Neural cell (in vitro differentiated cells): ENCODE measurements at regions not wholly inside any gene's neighbourhood (a gene's known extent, or its start where the extent isn't known, plus 50 kb on each side); places are given as distances from the start of the nearest gene placed in this dataset.

Experiments used
- H2AFZ ChIP-seq: fragments of 200-600, 300-800 bp; sonication (generic), shearing (Covaris generic); 2 replicates; pipeline ENCODE4 v1.6.0; 2014; ENCODE audit warnings: low read depth, mild to moderate bottlenecking, antibody characterized with exemption, low read length, moderate library complexity
- H3F3A ChIP-seq: fragments of 200-600 bp; shearing (Covaris generic); 2 replicates; pipeline ENCODE4 v1.6.1; 2016; ENCODE audit warnings: mild to moderate bottlenecking, moderate library complexity, mixed read lengths, antibody characterized with exemption, low read length; ENCODE audit not compliant: insufficient read depth, poor library complexity, severe bottlenecking
- H3K27ac ChIP-seq: fragments of 200-600, 300-800 bp; sonication (generic), shearing (Covaris generic); 2 replicates; pipeline ENCODE4 v1.5.1; 2014; ENCODE audit warnings: mild to moderate bottlenecking, low read length, moderate library complexity
- H3K27me3 ChIP-seq: fragments of 300-800, 200-600 bp; sonication (generic), shearing (Covaris generic); 2 replicates; pipeline ENCODE4 v1.6.0; 2014; ENCODE audit warnings: mild to moderate bottlenecking, low read depth, low read length, moderate library complexity; ENCODE audit not compliant: insufficient read depth
- H3K36me3 ChIP-seq: fragments of 300-800, 200-600 bp; sonication (generic), shearing (Covaris generic); 2 replicates; pipeline ENCODE4 v1.5.1; 2014; ENCODE audit warnings: mild to moderate bottlenecking, antibody characterized with exemption, low read length, moderate library complexity; ENCODE audit not compliant: insufficient read depth
- H3K4me2 ChIP-seq: fragments of 300-800, 200-600 bp; sonication (generic), shearing (Covaris generic); 2 replicates; pipeline ENCODE4 v1.6.0; 2014; ENCODE audit warnings: mild to moderate bottlenecking, low read length
- H3K4me3 ChIP-seq: fragments of 300-800, 200-600 bp; sonication (generic), shearing (Covaris generic); 2 replicates; pipeline ENCODE4 v1.5.1; 2014; ENCODE audit warnings: mild to moderate bottlenecking, low read length, moderate library complexity
- H3K79me2 ChIP-seq: fragments of 200-600 bp; shearing (Covaris generic); replicated peaks from 2 replicates; pipeline ENCODE4 v1.6.0; 2014; ENCODE audit warnings: mild to moderate bottlenecking, low read length, moderate library complexity; ENCODE audit not compliant: insufficient read depth
- H3K9ac ChIP-seq: fragments of 300-800, 200-600 bp; sonication (generic), shearing (Covaris generic); 2 replicates; pipeline ENCODE4 v1.6.1; 2016; ENCODE audit warnings: mild to moderate bottlenecking, low read length, mixed read lengths
- H3K9me2 ChIP-seq: fragments of 200-600 bp; shearing (Covaris generic); 2 replicates; pipeline ENCODE4 v1.6.1; 2016; ENCODE audit warnings: mild to moderate bottlenecking, low read length, mixed read lengths; ENCODE audit not compliant: insufficient read depth
- H3K9me3 ChIP-seq: fragments of 200-600, 300-800 bp; sonication (generic), shearing (Covaris generic); 2 replicates; pipeline ENCODE4 v1.6.1; 2016; ENCODE audit warnings: mild to moderate bottlenecking, mixed run types, low read length, moderate library complexity, mixed read lengths
- H4K20me1 ChIP-seq: fragments of 200-600 bp; shearing (Covaris generic); 2 replicates; pipeline ENCODE4 v1.6.1; 2016; ENCODE audit warnings: mild to moderate bottlenecking, mixed run types; ENCODE audit not compliant: insufficient read depth
- EP300 ChIP-seq: fragments of 450-650 bp; conservative IDR thresholded peaks from 2 replicates; pipeline ENCODE4 v1.6.1; 2014; ENCODE audit warnings: antibody characterized with exemption, mild to moderate bottlenecking, moderate library complexity; ENCODE audit not compliant: poor library complexity, severe bottlenecking
- EZH2 ChIP-seq: fragments of 200-600, 300-800 bp; shearing (Covaris generic), sonication (generic); IDR thresholded peaks from 2 replicates; pipeline ENCODE4 v1.6.1; 2014; ENCODE audit warnings: antibody characterized with exemption, low read length, borderline replicate concordance, mild to moderate bottlenecking; ENCODE audit not compliant: insufficient read depth, poor library complexity, severe bottlenecking
- MXI1 ChIP-seq: fragments of 450-650 bp; conservative IDR thresholded peaks from 2 replicates; pipeline ENCODE4 v1.6.1; 2014; ENCODE audit warnings: antibody characterized with exemption, mild to moderate bottlenecking; ENCODE audit not compliant: poor library complexity, severe bottlenecking
- POLR2AphosphoS5 ChIP-seq: IDR thresholded peaks from 2 replicates; pipeline ENCODE4 v1.6.1; 2012
- RAD21 ChIP-seq: fragments of 450-650 bp; conservative IDR thresholded peaks from 2 replicates; pipeline ENCODE4 v1.6.1; 2014; ENCODE audit warnings: antibody characterized with exemption, mild to moderate bottlenecking, moderate library complexity
- REST ChIP-seq: IDR thresholded peaks from 2 replicates; pipeline ENCODE4 v1.6.1; 2012; ENCODE audit warnings: borderline replicate concordance
- SMC3 ChIP-seq: fragments of 450-650 bp; conservative IDR thresholded peaks from 2 replicates; pipeline ENCODE4 v1.6.1; 2014; ENCODE audit warnings: antibody characterized with exemption, mild to moderate bottlenecking, moderate library complexity; ENCODE audit not compliant: poor library complexity
- TAF1 ChIP-seq: IDR thresholded peaks from 2 replicates; pipeline ENCODE4 v1.6.1; 2012; ENCODE audit warnings: low read depth
- TF ChIP-seq, protein P1 (sequence below): fragments of 450-650 bp; IDR thresholded peaks from 2 replicates; pipeline ENCODE4 v1.5.1; 2014; ENCODE audit warnings: antibody characterized with exemption, mild to moderate bottlenecking, moderate library complexity; ENCODE audit not compliant: poor library complexity, severe bottlenecking

DNA sequence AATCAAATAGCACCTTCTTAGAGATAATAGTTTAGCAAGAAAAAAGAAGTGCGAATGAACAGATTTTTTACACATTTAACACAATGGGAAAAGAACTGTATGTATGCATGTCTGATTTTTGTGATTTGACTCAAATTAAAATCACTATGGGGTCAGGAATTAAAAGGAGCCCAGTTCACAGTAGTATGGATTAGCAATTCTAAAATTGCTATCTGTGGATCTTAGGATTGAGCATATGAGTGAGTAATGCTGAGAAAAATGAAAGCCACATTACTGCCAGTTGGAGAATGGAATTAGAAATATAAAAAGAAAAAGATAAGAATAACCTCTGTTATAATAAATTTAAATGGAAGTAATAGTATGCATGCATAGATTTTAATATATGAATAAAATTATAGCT is 386.8 kb upstream of the PLSCR5 start:
- Histone ChIP-seq H3K79me2 (no peaks in the 10 kb centered on the region), H3K9me3 (no peaks in the 10 kb centered on the region), H2AFZ (no peak overlapping the region), H3K27ac (no peak overlapping the region), H3K4me3 (no peak overlapping the region), H3K9me2 (no peaks in the 10 kb centered on the region), H4K20me1 (no peaks in the 10 kb centered on the region), H3K9ac (no peak overlapping the region), H3K4me2 (no peak overlapping the region), H3K27me3 (no peaks in the 10 kb centered on the region), H3K36me3 (no peaks in the 10 kb centered on the region), H3F3A (no peaks in the 10 kb centered on the region)
- TF ChIP-seq TAF1 (no peak), REST (no peak), POLR2AphosphoS5 (no peak), SMC3 (no peak)

GRCh38 chr3:146975476-146975875 is 370.3 kb upstream of the PLSCR5 start:
- no peaks in the 10 kb centered on the region for H3K9me2 ChIP-seq
- no peaks in the 10 kb centered on the region for H3K27me3 ChIP-seq
- no peak for TF ChIP-seq RAD21
- TF ChIP-seq SMC3: no peak
- no peak for TF ChIP-seq REST
- TF ChIP-seq POLR2AphosphoS5: no peak
- no peak for TF ChIP-seq EZH2
- TF ChIP-seq MXI1: no peak
- TF ChIP-seq, protein P1, sequence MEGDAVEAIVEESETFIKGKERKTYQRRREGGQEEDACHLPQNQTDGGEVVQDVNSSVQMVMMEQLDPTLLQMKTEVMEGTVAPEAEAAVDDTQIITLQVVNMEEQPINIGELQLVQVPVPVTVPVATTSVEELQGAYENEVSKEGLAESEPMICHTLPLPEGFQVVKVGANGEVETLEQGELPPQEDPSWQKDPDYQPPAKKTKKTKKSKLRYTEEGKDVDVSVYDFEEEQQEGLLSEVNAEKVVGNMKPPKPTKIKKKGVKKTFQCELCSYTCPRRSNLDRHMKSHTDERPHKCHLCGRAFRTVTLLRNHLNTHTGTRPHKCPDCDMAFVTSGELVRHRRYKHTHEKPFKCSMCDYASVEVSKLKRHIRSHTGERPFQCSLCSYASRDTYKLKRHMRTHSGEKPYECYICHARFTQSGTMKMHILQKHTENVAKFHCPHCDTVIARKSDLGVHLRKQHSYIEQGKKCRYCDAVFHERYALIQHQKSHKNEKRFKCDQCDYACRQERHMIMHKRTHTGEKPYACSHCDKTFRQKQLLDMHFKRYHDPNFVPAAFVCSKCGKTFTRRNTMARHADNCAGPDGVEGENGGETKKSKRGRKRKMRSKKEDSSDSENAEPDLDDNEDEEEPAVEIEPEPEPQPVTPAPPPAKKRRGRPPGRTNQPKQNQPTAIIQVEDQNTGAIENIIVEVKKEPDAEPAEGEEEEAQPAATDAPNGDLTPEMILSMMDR: no peak
- TF ChIP-seq EP300: no peak
- no peak for TF ChIP-seq TAF1

More at GRCh38 chr3:146975476-146975875, 370.3 kb upstream of the PLSCR5 start:
- H3K9me3 ChIP-seq: no peaks in the 10 kb centered on the region
- H3K36me3 ChIP-seq: no peaks in the 10 kb centered on the region
- H2AFZ ChIP-seq: no peak overlapping the region
- no peaks in the 10 kb centered on the region for H3F3A ChIP-seq
- no peak overlapping the region for H3K9ac ChIP-seq
- H3K27ac ChIP-seq: no peak overlapping the region
- H4K20me1 ChIP-seq: no peaks in the 10 kb centered on the region
- no peak overlapping the region for H3K4me2 ChIP-seq
- H3K4me3 ChIP-seq: no peak overlapping the region
- no peaks in the 10 kb centered on the region for H3K79me2 ChIP-seq
